ENCODE measurements at regions not wholly inside any gene's neighbourhood (a gene's known extent, or its start where the extent isn't known, plus 50 kb on each side); places are given as distances from the start of the nearest gene placed in this dataset.

DNA sequence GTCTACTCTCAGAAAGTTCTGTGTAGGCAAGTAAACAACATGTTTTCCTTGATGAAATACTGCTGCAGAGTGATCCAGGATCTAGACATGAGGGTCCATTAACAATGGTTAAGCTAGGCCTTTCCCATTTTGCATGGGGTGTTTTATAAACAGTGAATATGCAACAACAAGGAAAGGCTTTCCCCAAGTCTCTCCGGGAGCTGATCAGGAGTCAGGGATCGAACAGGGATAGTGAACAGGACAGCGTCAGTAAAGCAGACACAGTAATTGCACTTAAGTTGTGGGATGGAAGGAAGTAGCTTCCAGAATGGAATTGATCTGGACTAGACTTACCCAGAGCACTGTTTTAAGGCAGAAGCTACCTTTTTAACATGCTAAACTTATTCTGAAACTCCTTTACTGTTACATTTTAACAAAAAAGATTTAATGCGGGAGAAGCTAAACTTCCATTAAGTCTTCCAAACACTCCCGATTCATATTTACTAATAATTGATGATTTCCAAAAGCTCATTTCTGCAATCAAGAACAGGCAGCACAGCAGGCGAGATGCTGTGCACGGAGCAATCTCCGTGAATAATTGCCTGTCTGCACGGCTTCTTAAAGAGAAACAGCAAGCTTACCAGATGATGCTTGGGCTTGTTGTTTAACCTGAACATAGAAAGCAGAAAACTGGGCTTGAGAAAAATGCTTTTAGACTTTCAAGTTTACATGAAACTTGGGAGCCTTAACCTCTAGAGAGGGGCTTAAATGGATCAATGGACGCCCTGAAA lies 50.3 kb upstream of the DOCK1 start:
- TF ChIP-seq, protein P1, sequence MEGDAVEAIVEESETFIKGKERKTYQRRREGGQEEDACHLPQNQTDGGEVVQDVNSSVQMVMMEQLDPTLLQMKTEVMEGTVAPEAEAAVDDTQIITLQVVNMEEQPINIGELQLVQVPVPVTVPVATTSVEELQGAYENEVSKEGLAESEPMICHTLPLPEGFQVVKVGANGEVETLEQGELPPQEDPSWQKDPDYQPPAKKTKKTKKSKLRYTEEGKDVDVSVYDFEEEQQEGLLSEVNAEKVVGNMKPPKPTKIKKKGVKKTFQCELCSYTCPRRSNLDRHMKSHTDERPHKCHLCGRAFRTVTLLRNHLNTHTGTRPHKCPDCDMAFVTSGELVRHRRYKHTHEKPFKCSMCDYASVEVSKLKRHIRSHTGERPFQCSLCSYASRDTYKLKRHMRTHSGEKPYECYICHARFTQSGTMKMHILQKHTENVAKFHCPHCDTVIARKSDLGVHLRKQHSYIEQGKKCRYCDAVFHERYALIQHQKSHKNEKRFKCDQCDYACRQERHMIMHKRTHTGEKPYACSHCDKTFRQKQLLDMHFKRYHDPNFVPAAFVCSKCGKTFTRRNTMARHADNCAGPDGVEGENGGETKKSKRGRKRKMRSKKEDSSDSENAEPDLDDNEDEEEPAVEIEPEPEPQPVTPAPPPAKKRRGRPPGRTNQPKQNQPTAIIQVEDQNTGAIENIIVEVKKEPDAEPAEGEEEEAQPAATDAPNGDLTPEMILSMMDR (conservative IDR thresholded peaks at IDR 0.05 in 1 of 2, IDR thresholded peaks at IDR 0.05 in 1 of 2; ENCODE audit: low read depth in 1 of 2, low read length in 2 of 2) = no peak
- no peak for TF ChIP-seq EZH2 (IDR thresholded peaks at IDR 0.05; ENCODE audit: low read length, missing control alignments)

All from fibroblast of lung (primary cell).